ENCODE measurements at regions not wholly inside any gene's neighbourhood (a gene's known extent, or its start where the extent isn't known, plus 50 kb on each side); places are given as distances from the start of the nearest gene placed in this dataset.

GRCh38 chr12:20127413-20127812, 240.9 kb upstream of the PDE3A start:
- no peaks in the 10 kb centered on the region for H3K79me2 ChIP-seq (ENCODE audit: insufficient read depth, low read length)

GRCh38 chr12:20128928-20129327, 239.4 kb upstream of the PDE3A start:
- no peak for DNase-seq
- H3K36me3 ChIP-seq (replicated peaks in 1 of 2; ENCODE audit: control insufficient read depth in 1 of 2, insufficient read depth in 2 of 2, low read length in 2 of 2): no peaks in the 10 kb centered on the region
- intact Hi-C loops (cut with micrococcal nuclease): no loop called here
- no peaks in the 10 kb centered on the region for H3K79me2 ChIP-seq (ENCODE audit: insufficient read depth, low read length)
- H3K27ac Mint-ChIP-seq: no peak overlapping the region
- H3K27me3 ChIP-seq (ENCODE audit: control insufficient read depth in 2 of 2, insufficient read depth in 2 of 2, low read length in 2 of 2): no peaks in the 10 kb centered on the region
- H3K4me3 Mint-ChIP-seq: no peak overlapping the region
- no peak overlapping the region for H3K4me3 ChIP-seq (replicated peaks in 1 of 3; ENCODE audit: low read depth in 2 of 3, low read length in 3 of 3)
- no peak overlapping the region for H3K4me2 ChIP-seq (replicated peaks; ENCODE audit: extremely low read depth, low read length, poor library complexity, severe bottlenecking)
- no peaks in the 10 kb centered on the region for H3K4me1 Mint-ChIP-seq
- H3K4me1 ChIP-seq (ENCODE audit: control insufficient read depth in 1 of 2, insufficient read depth in 2 of 2, low read length in 2 of 2): no peaks in the 10 kb centered on the region
- H3K9me3 Mint-ChIP-seq: peaks cover 0 to 2% (median 0%) of the 10 kb centered on the region in 7 donors
- H3K36me3 Mint-ChIP-seq: no peaks in the 10 kb centered on the region
- H2AFZ ChIP-seq (ENCODE audit: insufficient read depth, low read depth, low read length, poor library complexity, severe bottlenecking): no peak overlapping the region
- no peak overlapping the region for H3K9ac ChIP-seq (ENCODE audit: insufficient read depth, low read length, poor library complexity, severe bottlenecking)
- no peak overlapping the region for H3K27ac ChIP-seq (ENCODE audit: low read depth in 1 of 2, low read length in 2 of 2)
- H3K27me3 Mint-ChIP-seq (ENCODE audit: low read depth in 3 of 3): no peaks in the 10 kb centered on the region
- no peak for TF ChIP-seq CTCF (IDR thresholded peaks at IDR 0.05)
- no peaks in the 10 kb centered on the region for H3K9me3 ChIP-seq (replicated peaks in 1 of 2; ENCODE audit: control insufficient read depth in 1 of 2, insufficient read depth in 1 of 2, low read length in 2 of 2)
- H4K20me1 ChIP-seq (ENCODE audit: insufficient read depth, low read length): no peaks in the 10 kb centered on the region

More at GRCh38 chr12:20127413-20127812, 240.9 kb upstream of the PDE3A start:
- H3K9me3 ChIP-seq (replicated peaks in 1 of 2; ENCODE audit: control insufficient read depth in 1 of 2, insufficient read depth in 1 of 2, low read length in 2 of 2): no peaks in the 10 kb centered on the region
- H3K4me1 Mint-ChIP-seq: no peaks in the 10 kb centered on the region
- no peaks in the 10 kb centered on the region for H3K4me1 ChIP-seq (ENCODE audit: control insufficient read depth in 1 of 2, insufficient read depth in 2 of 2, low read length in 2 of 2)
- intact Hi-C loops (cut with micrococcal nuclease): no loop called here
- DNase-seq: no peak
- H3K36me3 ChIP-seq (replicated peaks in 1 of 2; ENCODE audit: control insufficient read depth in 1 of 2, insufficient read depth in 2 of 2, low read length in 2 of 2): no peaks in the 10 kb centered on the region
- WGBS (ENCODE audit: insufficient coverage): no CpG with 5 or more reads among the region's 2 CpGs
- no peak overlapping the region for H3K4me3 ChIP-seq (replicated peaks in 1 of 3; ENCODE audit: low read depth in 2 of 3, low read length in 3 of 3)
- no peak overlapping the region for H3K9ac ChIP-seq (ENCODE audit: insufficient read depth, low read length, poor library complexity, severe bottlenecking)
- H2AFZ ChIP-seq (ENCODE audit: insufficient read depth, low read depth, low read length, poor library complexity, severe bottlenecking): no peak overlapping the region
- H3K4me2 ChIP-seq (replicated peaks; ENCODE audit: extremely low read depth, low read length, poor library complexity, severe bottlenecking): no peak overlapping the region
- H3K27me3 Mint-ChIP-seq (ENCODE audit: low read depth in 3 of 3): no peaks in the 10 kb centered on the region
- H3K27ac ChIP-seq (ENCODE audit: low read depth in 1 of 2, low read length in 2 of 2): no peak overlapping the region
- no peak overlapping the region for H3K27ac Mint-ChIP-seq
- no peaks in the 10 kb centered on the region for H3K27me3 ChIP-seq (ENCODE audit: control insufficient read depth in 2 of 2, insufficient read depth in 2 of 2, low read length in 2 of 2)
- H4K20me1 ChIP-seq (ENCODE audit: insufficient read depth, low read length): no peaks in the 10 kb centered on the region
- H3K4me3 Mint-ChIP-seq: no peak overlapping the region
- H3K36me3 Mint-ChIP-seq: no peaks in the 10 kb centered on the region
- peaks cover 0 to 2% (median 0%) of the 10 kb centered on the region in 7 donors for H3K9me3 Mint-ChIP-seq
- no peak for TF ChIP-seq CTCF (IDR thresholded peaks at IDR 0.05)
